Hematopoietic multipotent progenitor cell treated with erythropoietin and hydrocortisone succinate and interleukin-3 and kit ligand, for 6 days (in vitro differentiated cells): ENCODE measurements at regions not wholly inside any gene's neighbourhood (a gene's known extent, or its start where the extent isn't known, plus 50 kb on each side); places are given as distances from the start of the nearest gene placed in this dataset.
"Not testable (repeated sequence)": the region's sequence is repeated elsewhere in the genome, so short reads cannot be mapped to it uniquely, and the experiment has no call there.

Experiments used
- DNase-seq: peaks from one replicate; pipeline ENCODE4 v3.0.0-alpha.2; 2015

- DNase-seq: no peak
Measured at GRCh38 chr2:203631068-203631757, 75.2 kb upstream of the CD28 start.

DNA sequence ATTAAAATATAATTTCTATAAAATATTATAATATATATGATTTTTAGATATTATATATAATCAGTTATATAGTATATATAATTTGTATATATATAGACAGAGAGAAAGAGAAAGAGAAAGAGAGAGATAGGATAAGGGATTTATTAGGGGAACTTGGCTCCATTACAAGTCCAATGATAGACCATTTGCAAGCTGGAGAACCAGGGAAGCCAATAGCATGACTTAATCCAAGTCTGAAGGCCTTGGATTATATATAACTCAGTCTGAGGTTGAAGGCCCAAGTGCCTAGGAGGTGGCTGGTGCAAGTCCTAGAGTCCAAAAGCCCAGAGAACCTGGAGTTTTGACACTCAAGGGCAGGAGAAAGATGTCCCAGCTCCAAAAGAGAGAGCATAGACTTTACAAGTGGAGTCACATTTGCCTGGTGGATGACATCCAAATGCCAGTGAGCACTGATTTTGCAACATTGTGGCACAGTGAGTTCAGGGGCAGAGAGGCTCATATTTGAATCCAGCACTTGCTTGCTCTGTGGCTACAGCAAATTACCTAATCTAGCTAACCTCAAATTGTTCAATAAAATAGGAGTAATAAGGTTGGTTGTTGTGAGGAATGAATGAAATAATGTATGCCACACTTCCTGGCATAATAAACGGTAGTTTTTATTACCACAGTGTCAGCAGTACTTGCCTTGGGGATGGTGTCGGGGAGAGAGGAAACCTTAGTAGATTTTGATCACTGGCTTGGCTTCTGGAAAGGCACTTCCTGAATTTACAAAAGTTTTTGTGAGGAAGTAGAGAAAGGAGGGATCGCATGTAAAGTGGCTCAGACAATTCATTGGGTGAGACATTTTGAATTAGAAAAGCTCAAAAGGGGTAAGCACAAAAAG, 69.6 kb upstream of the CD28 start:
- peak; percentile 18 for DNase-seq

- no peak for DNase-seq
Measured at GRCh38 chr2:203637471-203638167, 68.8 kb upstream of the CD28 start.

DNA sequence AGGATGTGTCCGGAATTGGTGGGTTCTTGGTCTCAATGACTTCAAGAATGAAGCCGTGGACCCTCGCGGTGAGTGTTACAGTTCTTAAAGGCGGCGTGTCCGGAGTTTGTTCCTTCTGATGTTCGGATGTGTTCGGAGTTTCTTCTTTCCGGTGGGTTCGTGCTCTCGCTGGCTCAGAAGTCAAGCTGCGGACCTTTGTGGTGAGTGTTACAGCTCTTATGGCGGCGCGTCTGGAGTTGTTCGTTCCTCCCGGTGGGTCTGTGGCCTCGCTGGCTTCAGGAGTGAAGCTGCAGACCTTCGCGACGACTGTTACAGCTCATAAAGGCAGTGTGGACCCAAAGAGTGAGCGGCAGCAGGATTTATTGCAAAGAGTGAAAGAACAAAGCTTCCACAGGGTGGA, 64.6 kb upstream of the CD28 start:
- DNase-seq: not testable (repeated sequence)

DNA sequence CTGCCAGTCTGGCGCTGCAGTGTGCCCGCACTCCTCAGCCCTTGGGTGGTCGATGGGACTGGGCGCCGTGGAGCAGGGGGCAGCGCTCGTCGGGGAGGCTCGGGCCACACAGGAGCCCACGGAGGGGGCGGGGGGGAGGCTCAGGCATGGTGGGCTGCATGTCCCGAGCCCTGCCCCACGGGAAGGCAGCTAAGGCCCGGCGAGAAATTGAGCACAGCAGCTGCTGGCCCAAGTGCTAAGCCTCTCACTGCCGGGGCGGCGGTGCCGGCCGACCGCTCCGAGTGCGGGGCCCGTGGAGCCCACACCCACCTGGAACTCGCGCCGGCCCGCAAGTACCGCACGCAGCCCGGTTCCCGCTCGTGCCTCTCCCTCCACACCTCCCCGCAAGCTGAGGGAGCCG, 63.6 kb upstream of the CD28 start:
- DNase-seq: not testable (repeated sequence)

DNA sequence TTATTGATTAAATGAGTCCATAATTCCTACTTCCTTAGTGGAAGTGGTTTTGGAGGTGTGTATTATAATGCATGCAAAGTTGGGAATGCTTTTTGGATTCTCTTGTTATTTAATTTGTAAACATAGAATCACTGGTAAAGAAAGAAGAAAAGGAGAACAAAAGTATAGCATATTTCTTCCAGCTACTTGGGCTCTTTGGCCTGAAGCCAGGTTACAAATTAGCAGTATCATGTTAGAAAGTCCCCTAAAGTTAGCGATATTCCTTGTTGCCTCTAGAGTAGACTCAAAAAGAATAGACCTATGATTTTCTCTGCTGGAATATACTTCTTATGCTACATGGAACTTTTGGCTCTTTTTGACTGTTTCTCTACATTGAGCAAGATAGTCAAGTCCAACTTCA, 60.6 kb upstream of the CD28 start:
- DNase-seq: no peak

DNA sequence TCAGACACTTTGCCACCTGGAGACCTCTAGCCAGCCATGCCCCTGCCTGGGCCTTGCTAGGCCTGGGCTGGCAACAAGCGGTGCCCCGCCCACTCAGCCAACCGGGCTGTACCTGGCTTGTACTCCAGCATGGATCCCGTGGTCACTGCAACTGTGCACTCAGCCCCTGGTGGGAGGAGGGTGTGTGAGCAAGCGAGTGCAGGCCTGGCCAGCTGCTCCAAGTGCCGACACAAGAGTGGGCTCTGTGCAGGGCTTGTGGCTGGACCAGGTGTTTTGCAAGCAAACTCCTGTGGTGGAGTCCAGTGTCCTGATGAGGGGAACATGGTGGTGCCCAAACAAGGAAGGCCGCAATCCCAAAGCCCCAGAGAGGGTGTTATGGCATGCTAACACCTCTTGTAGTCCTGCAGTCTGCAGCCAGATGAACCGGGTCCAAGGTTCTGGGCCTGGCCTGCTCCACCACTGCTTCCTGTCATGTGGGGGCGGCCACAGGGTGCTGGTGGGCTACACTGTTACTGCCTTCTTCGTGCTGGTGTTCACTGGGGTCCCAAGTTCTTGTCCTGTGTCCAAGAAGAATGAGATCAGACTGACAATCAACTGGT, 60.1 kb upstream of the CD28 start:
- no peak for DNase-seq

DNA sequence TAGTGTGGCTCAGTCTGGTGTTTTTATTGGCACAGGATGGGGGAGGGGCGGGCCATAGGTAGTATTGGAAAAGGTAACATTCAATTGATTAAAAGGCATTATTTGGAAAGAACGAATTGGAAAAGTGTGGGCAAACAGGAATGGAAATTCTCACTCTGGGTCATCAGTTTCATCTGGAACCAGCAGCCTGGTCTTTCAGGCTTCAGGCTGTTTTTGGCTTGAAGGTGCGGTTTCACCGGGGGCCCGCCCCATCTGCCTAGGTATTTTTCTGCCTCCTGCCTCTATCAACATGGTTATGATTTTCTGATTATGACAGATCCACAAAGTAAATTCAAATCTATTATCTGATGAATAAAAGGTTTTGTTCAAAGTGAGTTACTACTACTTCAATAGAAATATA, 59.5 kb upstream of the CD28 start:
- no peak for DNase-seq

DNA sequence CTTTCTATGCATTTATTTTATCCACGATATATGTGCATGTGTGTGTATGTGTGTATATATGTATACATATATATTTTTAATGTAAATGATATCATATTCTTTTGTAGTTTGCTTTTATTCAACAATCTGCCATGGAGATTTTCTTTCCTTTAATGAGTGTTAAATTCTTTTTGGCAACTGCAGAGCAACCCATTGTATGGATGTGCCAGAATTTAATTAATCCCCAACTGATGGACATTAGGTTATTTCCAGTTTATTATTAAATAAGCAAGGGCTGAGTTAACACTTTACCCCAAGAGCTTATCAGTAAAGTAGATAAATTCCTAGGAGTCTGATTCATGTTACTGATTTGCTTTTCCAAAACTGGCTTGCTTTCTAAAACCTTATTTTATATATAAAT, 58.9 kb upstream of the CD28 start:
- no peak for DNase-seq

DNA sequence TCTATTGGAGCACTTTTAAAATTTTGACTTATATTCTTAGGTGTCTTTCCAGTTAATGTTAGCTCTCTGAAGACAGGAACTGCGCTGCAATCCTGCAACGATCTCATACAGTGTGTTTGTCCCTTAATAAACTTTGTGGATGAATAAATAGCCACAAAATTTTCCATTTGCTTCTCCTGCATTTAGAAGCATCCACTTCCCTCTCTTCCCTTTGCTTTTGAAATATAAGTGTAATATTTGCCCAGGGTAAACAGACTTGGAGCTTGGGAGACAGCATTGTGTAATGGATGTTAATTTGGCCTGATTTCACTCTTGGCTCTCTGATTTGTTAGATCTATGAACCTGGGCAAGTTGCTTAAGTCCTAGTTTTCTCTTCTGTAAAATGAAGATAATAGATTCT, 58.2 kb upstream of the CD28 start:
- no peak for DNase-seq

- DNase-seq: no peak
Measured at GRCh38 chr2:203649176-203649814, 57.1 kb upstream of the CD28 start.

- DNase-seq: peak; percentile 80
Measured at GRCh38 chr2:203650860-203651613, 55.4 kb upstream of the CD28 start.

- DNase-seq: no peak
Measured at GRCh38 chr2:203651621-203652020, 54.8 kb upstream of the CD28 start.

GRCh38 chr2:203654826-203655225, 51.6 kb upstream of the CD28 start:
- no peak for DNase-seq

GRCh38 chr2:203656522-203657287, 49.7 kb upstream of the CD28 start:
- DNase-seq: peak; percentile 29
